HepG2 (cell line): ENCODE measurements at regions not wholly inside any gene's neighbourhood (a gene's known extent, or its start where the extent isn't known, plus 50 kb on each side); places are given as distances from the start of the nearest gene placed in this dataset.

Experiments used
- ADNP ChIP-seq: sonication (generic); formaldehyde crosslinking; IDR thresholded peaks from 2 replicates; pipeline ENCODE4 v1.4.0; 2020; ENCODE audit warnings: missing genetic modification reagents
- CTCF ChIP-seq: sonication (generic); formaldehyde crosslinking; IDR thresholded peaks from 2 replicates; pipeline ENCODE4 v1.5.0; 2020; ENCODE audit warnings: mild to moderate bottlenecking, missing genetic modification reagents, moderate library complexity
- DPF2 ChIP-seq: sonication (generic); formaldehyde crosslinking; IDR thresholded peaks from 2 replicates; pipeline ENCODE4 v1.4.0; 2020; ENCODE audit warnings: mild to moderate bottlenecking, low read depth, missing genetic modification reagents, borderline replicate concordance
- FOXO4 ChIP-seq: sonication (generic); formaldehyde crosslinking; conservative IDR thresholded peaks from 2 replicates; pipeline ENCODE4 v1.8.1; 2023; ENCODE audit warnings: missing genetic modification reagents
- NR2C2 ChIP-seq: sonication (generic); formaldehyde crosslinking; IDR thresholded peaks from 2 replicates; pipeline ENCODE4 v1.4.0; 2020; ENCODE audit warnings: missing genetic modification reagents, mild to moderate bottlenecking, moderate library complexity, borderline replicate concordance
- POLR2A ChIP-seq, 2 experiments: IDR thresholded peaks; 2 replicates each; pipeline ENCODE4 v1.6.1; 2011; ENCODE audit warnings: low read depth in 2 of 2, low read length in 2 of 2, mild to moderate bottlenecking in 1 of 2, moderate library complexity in 1 of 2; ENCODE audit not compliant: insufficient read depth in 1 of 2
- RFX5 ChIP-seq: IDR thresholded peaks from 2 replicates; pipeline ENCODE4 v1.6.1; 2011; ENCODE audit warnings: low read depth, low read length, improper control_type of control experiment
- STAT6 ChIP-seq: sonication (generic); formaldehyde crosslinking; IDR thresholded peaks from 2 replicates; pipeline ENCODE4 v1.4.0; 2020; ENCODE audit warnings: missing genetic modification reagents, mild to moderate bottlenecking, borderline replicate concordance
- TBP ChIP-seq: sonication (generic); formaldehyde crosslinking; IDR thresholded peaks from 2 replicates; pipeline ENCODE4 v1.5.0; 2020; ENCODE audit warnings: missing genetic modification reagents
- TCF7L2 ChIP-seq: IDR thresholded peaks from 2 replicates; pipeline ENCODE4 v1.6.1; 2011; ENCODE audit warnings: mild to moderate bottlenecking, low read depth, low read length, moderate library complexity
- ZBTB21 ChIP-seq: sonication (generic); formaldehyde crosslinking; IDR thresholded peaks from 2 replicates; pipeline ENCODE4 v1.4.0; 2020; ENCODE audit warnings: missing genetic modification reagents
- ZNF557 ChIP-seq: sonication (generic); formaldehyde crosslinking; IDR thresholded peaks from 2 replicates; pipeline ENCODE4 v1.4.0; 2020; ENCODE audit warnings: missing genetic modification reagents

GRCh38 chr9:89942643-89943042 is 337.8 kb downstream of the GADD45G start:
- TF ChIP-seq NR2C2 (CRISPR knock-in tag) (no peak), DPF2 (CRISPR knock-in tag) (no peak), CTCF (no peak), RFX5 (no peak), STAT6 (CRISPR knock-in tag) (no peak), TBP (CRISPR knock-in tag) (no peak), ZBTB21 (CRISPR knock-in tag) (no peak), POLR2A (IDR thresholded peaks at IDR 0.05; ENCODE audit: insufficient read depth in 1 of 2, low read depth in 2 of 2, low read length in 2 of 2) (no peak), TCF7L2 (no peak), ZNF557 (no peak), FOXO4 (CRISPR knock-in tag) (no peak), ADNP (no peak)
